ENCODE measurements at regions not wholly inside any gene's neighbourhood (a gene's known extent, or its start where the extent isn't known, plus 50 kb on each side); places are given as distances from the start of the nearest gene placed in this dataset.

- TF ChIP-seq CTCF (IDR thresholded peaks at IDR 0.05) (no peak), POLR2A (IDR thresholded peaks at IDR 0.05) (no peak)
Measured at GRCh38 chr9:749716-750115, 91.8 kb upstream of the DMRT1 start.
